NCI-H510A (cell line): ENCODE measurements at regions not wholly inside any gene's neighbourhood (a gene's known extent, or its start where the extent isn't known, plus 50 kb on each side); places are given as distances from the start of the nearest gene placed in this dataset.

Source experiments
- DNase-seq: peaks from one replicate; lab custom pipeline; 2025; lab: John Stamatoyannopoulos, UW

DNA sequence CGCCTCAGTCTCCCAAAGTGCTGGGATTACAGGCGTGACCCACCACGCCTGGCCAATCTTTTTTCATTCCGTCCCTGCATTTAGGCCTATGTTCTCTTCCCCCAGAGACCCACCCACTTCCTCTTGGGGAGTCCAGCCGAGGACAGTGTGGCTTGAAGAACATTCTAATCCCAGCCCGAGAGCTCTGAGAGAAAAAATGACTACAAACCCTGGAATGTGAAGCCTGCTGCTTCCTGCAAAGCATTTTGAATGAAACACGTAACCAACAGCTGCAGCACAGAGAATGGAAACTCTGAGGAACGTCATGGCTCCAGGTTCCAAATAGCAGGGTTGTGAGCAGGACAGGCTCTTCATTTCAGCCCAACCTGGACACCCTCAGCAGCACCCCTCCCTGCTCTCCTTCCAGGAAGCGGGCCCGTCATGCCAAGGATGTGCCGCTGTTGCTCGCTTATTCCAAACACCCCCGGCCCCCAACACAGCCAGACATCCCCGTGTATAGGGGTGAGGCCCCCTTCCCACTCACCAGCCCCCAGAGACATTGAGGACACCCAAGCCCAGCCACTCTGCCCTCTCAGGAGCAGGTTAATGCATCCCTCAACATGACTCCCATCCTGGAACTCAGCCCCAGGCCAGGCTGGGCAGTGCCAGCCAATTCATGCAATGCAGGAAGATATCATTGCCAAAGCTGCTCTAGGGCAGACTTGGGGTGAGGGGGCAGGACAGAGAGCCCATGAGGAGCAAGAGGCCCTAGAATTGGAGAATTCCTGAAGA lies 139.8 kb downstream of the ZFP36L2 start:
- no peak for DNase-seq

DNA sequence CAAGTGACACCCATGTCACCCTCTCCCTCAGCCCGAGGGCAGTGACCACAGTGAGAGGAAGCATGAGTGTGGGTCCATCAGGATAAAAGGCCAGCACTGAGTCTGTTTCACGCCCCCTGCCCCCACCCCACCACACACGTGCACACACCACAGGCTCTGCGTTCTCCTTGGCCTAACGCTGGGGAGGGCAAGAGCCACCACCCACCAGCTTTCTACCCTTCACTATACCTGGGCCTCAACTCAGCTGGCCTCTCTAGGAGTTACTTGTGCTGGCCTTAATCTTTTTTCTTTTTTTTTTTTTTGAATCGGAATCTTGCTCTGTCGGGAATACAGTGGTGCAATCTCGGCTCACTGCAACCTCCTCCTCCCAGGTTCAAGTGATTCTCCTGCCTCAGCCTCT lies 140.5 kb downstream of the ZFP36L2 start:
- DNase-seq = no peak

GRCh38 chr2:43085505-43085904 lies 140.9 kb downstream of the ZFP36L2 start:
- DNase-seq = no peak

DNA sequence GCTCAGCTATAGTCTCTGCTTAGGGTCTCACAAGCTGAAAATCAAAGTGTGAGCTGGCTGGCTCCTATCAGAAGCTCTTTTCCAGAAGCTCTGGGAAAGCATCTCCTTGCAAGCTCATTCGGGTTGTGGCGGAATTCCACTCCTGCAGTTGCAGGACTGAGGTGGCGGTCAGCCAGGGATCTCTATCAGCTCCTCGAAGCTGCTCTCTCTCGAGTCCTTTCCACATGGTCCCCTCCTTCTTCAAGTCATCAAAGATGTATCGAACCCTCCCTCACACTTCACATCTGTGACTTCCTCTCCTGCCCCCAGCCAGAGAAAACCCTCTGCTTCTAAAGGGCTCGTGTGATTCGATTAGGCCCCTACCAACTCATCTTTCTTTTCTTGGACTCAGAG lies 141.7 kb downstream of the ZFP36L2 start:
- DNase-seq = no peak

DNA sequence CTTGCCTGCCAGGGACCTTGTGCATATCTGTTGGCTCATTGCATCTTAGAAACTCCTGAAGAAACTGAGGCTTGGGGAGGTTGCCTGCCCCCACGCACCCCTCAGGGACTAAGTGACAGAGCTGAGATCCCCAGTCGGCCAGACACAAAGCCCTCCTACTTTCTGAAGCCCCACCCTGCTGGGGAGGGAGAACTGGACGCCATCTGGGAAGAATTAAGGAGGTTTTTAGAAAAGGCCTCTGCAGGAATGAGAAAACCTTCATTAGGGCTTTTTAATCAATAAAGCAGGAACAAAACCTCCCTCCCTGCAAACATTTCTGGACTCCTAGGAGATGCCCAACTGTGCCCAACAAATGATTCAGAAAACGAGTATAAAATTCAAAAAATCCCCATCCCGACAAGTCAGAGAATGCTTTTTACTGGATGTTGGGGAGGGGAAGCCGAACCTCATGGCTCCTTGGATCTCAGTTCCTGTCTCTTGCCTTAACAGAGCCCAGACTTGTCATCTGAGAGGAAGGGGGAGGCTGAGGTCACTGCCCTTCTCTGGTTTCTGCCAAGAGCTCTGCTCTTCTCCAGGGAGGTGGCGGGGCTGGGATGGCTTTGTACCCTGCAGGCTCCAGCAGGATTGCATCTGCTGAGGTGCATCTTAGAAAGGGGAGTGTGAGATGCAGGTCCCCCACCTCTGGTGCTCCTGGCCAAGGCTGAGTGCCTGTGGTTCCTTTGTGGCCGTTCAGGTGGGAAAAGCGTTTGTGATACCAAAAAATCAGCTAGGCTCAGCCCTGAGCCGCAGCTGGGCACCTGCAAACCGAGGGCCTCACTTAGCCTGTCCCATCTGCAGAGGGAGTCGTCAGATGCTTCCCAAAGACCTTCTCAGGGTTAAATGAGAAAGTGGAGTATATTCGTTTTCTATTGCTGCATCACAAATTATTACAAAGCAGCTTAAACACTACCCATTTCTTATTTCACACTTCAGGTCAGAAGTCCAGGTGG lies 142.4 kb downstream of the ZFP36L2 start:
- no peak for DNase-seq

- no peak for DNase-seq
These were observed 143.3 kb downstream of the ZFP36L2 start for GRCh38 chr2:43082903-43083677.

DNA sequence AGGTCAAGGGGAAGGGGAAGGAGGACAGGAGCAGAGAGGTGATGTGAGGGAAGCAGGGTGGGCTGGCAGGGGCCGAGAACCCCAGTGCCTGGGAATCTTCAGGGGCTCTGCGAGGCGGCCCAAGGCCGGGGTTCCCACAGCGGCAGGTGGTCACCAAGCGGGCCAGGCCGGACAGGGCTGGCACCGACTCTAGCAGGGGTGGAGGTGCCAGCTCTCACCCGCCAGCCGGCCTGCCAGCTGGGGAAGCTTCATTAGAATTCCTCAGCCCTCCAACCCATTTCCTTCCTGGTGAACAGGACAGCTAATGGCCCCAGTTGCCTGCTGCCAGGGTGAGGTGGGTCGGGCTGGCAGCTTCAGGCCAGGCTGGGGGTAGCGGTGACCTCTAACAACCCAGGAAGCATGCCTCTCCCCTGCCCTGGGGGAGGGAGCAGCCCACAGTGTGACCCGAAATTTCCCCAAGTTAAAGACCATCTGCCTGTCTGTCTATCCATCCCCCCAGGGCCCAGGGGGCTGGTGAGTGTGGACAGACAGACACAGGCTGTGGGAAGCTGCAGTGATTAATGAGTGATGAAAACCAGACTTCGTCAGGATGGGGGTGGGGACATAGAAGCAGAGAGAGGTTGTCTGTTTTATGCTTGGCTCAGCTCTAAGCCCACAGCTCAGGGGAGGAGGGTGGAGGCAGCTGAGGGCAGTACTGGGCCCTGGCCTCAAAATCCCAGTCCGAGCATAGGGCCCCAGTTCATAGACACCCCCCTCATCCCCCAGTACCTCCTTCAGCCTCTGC lies 144.1 kb downstream of the ZFP36L2 start:
- DNase-seq = no peak

- DNase-seq = no peak
These were observed 145.2 kb downstream of the ZFP36L2 start for GRCh38 chr2:43081131-43081765.

GRCh38 chr2:43080571-43081021 lies 145.8 kb downstream of the ZFP36L2 start:
- DNase-seq = no peak

DNA sequence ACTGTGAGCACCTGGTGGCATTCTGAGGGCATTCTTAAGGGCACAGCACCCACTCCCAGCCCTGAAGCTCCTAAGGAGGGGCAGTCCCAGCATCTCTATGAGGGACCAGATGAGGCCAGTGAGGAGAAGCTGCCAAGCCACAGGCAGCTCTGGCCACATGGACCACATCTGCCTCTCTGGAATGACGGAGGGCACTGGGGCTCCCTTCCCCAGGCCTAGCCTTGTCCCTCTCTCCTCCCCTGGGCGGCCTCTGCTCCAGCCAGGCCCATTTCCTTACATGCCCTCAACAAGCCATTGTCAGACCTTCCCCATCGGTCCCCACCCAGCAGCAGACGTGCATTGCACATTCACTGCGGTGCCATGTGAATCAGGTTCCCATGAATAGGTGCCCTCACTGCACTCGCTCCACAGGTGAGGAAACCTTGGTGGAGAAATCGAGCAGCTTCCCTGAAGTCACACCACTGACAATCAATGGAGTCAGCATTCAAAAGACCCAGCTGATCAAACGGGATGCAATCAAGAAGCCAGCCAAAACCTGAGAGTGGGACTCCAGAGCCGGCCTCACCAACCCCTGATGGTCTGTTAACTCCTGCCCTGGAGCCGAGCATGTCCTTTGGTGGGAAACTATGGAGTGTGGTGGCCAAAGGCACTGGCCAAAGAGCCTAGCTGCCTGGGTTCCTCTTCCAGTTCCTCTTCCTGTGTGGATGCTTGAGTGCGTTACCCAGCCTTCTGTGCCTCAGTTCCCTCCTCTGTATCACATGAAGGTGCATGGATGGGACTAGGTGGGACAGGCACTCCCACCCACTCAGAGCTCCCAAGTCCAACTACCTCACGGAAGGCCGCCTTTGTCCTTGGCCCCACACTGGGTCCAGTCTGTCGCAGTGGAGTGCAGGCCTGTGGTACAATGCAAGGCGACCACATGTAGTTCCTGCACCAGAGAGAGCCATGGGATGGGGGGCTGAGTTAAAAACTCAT lies 147.3 kb downstream of the ZFP36L2 start:
- no peak for DNase-seq

- DNase-seq = no peak
These were observed 148.1 kb downstream of the ZFP36L2 start for GRCh38 chr2:43078301-43078700.

GRCh38 chr2:43077876-43078275 lies 148.5 kb downstream of the ZFP36L2 start:
- no peak for DNase-seq

GRCh38 chr2:43076676-43077075 lies 149.7 kb downstream of the ZFP36L2 start:
- no peak for DNase-seq

DNA sequence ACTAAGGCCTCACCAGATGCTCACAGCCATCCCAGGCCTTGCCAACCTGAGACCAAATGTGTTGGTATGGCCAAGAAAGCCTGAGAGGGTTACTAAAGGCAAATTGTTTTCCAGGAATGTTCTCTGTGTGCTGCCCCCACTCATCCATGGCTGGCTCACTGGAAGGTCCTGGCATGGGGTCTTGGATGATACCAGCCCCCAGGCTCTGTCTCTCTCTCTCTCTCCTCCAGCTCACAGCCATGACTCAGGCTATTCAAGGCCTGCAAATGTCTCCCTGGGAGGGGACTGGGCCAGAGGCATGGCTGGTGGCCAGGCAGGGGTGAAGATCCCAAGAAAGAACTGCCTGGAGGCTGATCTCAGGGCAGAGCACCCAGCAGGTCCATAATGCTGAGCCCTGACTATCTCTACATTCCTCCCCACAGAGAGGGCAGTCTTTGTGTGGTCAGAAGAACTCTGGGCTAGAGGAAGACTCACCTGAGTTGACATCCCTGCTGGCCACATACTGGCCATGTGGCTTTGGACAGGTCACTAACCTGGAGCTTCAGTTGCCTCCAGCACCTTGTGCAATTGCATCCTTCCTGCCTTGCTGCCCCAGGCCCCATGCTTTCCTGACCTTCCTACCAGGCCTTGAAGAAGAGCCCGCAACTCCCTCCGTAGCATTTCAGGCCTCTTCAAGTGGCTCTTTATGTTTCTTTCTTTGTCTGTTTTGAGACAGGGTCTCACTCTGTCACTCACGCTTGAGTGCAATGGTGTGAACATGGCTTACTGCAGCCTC lies 150.4 kb downstream of the ZFP36L2 start:
- no peak for DNase-seq

- no peak for DNase-seq
These were observed 151.3 kb downstream of the ZFP36L2 start for GRCh38 chr2:43075054-43075593.

DNA sequence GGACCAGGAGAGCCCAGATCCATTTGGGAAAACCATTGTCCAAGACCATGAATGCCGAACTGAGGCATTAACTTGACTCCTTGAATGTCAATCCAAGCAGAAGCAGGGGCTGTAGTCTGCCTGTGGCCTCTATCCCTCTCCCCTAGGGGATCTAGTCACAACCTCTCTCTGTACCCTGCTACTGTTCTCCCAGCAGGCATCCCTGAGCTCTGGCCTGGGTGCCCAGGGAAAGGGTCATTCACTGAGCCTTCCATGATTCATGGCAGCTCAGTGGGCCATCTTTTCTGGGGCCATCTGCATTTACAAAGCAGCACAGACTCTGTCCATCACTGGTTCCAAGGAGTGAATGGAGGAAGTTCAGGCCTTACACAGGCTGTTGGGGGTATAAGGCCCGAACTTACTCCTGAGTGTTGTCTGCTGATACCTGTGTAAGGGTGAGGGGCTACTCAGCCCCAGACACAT lies 151.8 kb downstream of the ZFP36L2 start:
- DNase-seq = no peak

DNA sequence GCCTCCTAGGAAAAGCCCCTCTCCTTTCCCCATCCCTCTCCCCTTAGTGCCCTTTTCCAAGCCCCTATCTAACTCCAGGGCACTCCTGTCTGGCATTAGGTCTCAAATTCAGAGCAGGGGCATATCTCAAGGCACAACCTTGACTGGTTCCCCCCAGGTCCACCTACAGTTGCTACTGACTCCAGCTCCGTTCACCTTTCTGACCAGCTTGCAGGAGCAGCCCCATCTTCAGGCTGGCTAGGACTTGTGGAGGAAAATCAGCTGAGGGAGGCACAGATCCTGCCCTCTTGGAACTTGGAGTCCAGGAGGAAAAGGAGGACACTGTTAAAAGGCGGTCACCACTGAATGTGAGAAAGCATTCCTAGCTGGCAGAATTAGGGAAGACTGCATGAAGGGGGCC lies 152.4 kb downstream of the ZFP36L2 start:
- DNase-seq = no peak

DNA sequence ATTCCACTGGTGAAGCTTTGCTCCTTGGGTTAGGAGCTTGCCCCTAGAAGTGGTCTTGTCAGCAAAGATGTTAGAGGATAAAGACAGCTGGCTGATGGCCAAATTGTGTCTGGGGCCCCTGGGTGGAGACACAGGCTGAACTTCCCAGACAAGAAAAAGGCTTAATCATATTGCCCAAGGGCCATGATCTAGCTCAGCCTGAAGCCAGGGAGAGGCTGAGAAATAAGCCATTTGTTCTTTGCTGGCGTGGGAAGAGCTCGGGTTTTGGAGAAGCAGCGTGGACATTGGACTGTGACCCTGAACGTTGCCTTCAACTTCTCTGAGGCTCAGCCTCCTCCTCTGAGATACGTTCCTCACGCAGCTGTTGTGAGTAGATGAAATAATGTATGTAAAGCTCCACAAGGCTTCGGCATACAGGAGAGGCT lies 153.0 kb downstream of the ZFP36L2 start:
- no peak for DNase-seq
